Lower leg skin (tissue), 3 donors: ENCODE measurements at regions not wholly inside any gene's neighbourhood (a gene's known extent, or its start where the extent isn't known, plus 50 kb on each side); places are given as distances from the start of the nearest gene placed in this dataset.

Experiments
- CTCF ChIP-seq, 3 donors: fragments of 450-650 bp; IDR thresholded peaks; one replicate each; pipeline ENCODE4 v1.5.1; 2016; ENCODE audit warnings: antibody characterized with exemption in 3 of 3, mild to moderate bottlenecking in 3 of 3, moderate library complexity in 2 of 3
- POLR2A ChIP-seq, 2 donors: fragments of 450-650 bp; IDR thresholded peaks; one replicate each; pipeline ENCODE4 v1.6.1; 2016 to 2017; ENCODE audit warnings: antibody characterized with exemption in 2 of 2, mild to moderate bottlenecking in 1 of 2, moderate library complexity in 1 of 2

DNA sequence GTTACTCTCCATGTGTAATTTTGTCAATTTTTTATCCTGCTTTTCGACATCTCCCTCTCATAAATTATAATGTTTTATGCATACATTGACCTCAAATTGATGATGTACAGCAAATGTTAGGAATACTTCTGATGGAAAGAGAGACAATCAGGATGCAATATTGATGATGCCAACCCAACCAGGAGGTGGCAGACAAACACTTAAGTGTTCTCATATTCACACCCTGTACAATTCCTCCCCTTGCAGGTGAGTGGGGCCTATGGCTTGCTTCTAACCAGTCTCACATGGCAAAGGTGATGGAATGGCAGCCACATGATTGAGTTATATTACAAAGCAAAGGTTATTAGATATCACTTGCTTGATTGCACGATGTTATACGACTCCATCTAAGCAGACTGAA is 594.3 kb upstream of the REG3G start:
- TF ChIP-seq CTCF (IDR thresholded peaks at IDR 0.05) (no peak), POLR2A (IDR thresholded peaks at IDR 0.05) (no peak)
